K562 (cell line): ENCODE measurements at regions not wholly inside any gene's neighbourhood (a gene's known extent, or its start where the extent isn't known, plus 50 kb on each side); places are given as distances from the start of the nearest gene placed in this dataset.

Source experiments
- CGGBP1 ChIP-seq: fragments of 250-450 bp; sonication (Bioruptor Pico); IDR thresholded peaks from 2 replicates; pipeline ENCODE4 v1.9.0; 2021; ENCODE audit warnings: mild to moderate bottlenecking
- CREM ChIP-seq: IDR thresholded peaks from 2 replicates; pipeline ENCODE4 v1.6.1; 2014; ENCODE audit warnings: antibody characterized with exemption, low read depth
- FOXK1 ChIP-seq: sonication (generic); formaldehyde crosslinking; IDR thresholded peaks from 2 replicates; pipeline ENCODE4 v1.8.0; 2022; ENCODE audit warnings: missing genetic modification reagents, mild to moderate bottlenecking, borderline replicate concordance
- HMGN3 ChIP-seq: IDR thresholded peaks from 2 replicates; pipeline ENCODE4 v1.6.1; 2011; ENCODE audit warnings: borderline replicate concordance, low read depth, mild to moderate bottlenecking, mixed read lengths, low read length; ENCODE audit not compliant: insufficient read length; ENCODE audit errors: extremely low read depth
- NR4A1 ChIP-seq, 2 experiments: fragments of 250-450 bp in 1 of 2; fragments of 450-650 bp in 1 of 2; sonication (Bioruptor Pico) in 1 of 2; IDR thresholded peaks; 2 replicates each; pipeline versions ENCODE4 v1.4.0 to v1.6.1; 2016 to 2020; ENCODE audit warnings: mild to moderate bottlenecking in 2 of 2, missing compliant biosample characterization in 1 of 2, missing genetic modification characterization in 1 of 2, moderate library complexity in 1 of 2
- POLR2AphosphoS2 ChIP-seq: IDR thresholded peaks from 2 replicates; pipeline ENCODE4 v1.6.1; 2012; ENCODE audit warnings: low read length, improper control_type of control experiment
- PREB ChIP-seq: sonication (generic); formaldehyde crosslinking; IDR thresholded peaks from 2 replicates; pipeline ENCODE4 v1.8.1; 2023; ENCODE audit warnings: mild to moderate bottlenecking, missing genetic modification reagents
- PURB ChIP-seq: sonication (generic); formaldehyde crosslinking; IDR thresholded peaks from 2 replicates; pipeline ENCODE4 v1.9.0; 2021; ENCODE audit warnings: low read depth, mild to moderate bottlenecking, missing genetic modification reagents
- RAD21 ChIP-seq, 2 experiments: fragments of 250-450 bp in 1 of 2; fragments of 450-650 bp in 1 of 2; sonication (Bioruptor Pico) in 1 of 2; formaldehyde crosslinking in 1 of 2; IDR thresholded peaks in 1 of 2; conservative IDR thresholded peaks in 1 of 2; 2 replicates each; pipeline versions ENCODE4 v1.4.0 to v1.8.0; 2020 to 2022; ENCODE audit warnings: mild to moderate bottlenecking in 2 of 2, moderate library complexity in 1 of 2
- SMARCE1 ChIP-seq: fragments of 450-650 bp; IDR thresholded peaks from 2 replicates; pipeline ENCODE4 v1.7.1; 2016; ENCODE audit warnings: mild to moderate bottlenecking
- TRIM25 ChIP-seq: fragments of 450-650 bp; IDR thresholded peaks from 2 replicates; pipeline ENCODE4 v1.7.0; 2016; ENCODE audit warnings: borderline replicate concordance
- YY1 ChIP-seq, 3 experiments: IDR thresholded peaks; 2 replicates each; pipeline ENCODE4 v1.6.1; 2011; ENCODE audit warnings: low read length in 2 of 3, mild to moderate bottlenecking in 2 of 3, moderate library complexity in 2 of 3, borderline replicate concordance in 1 of 3, control low read depth in 1 of 3, low read depth in 1 of 3; ENCODE audit not compliant: insufficient read depth in 3 of 3, insufficient replicate concordance in 2 of 3, control insufficient read depth in 1 of 3, insufficient read length in 1 of 3; ENCODE audit errors: extremely low read depth in 1 of 3
- ZNF197 ChIP-seq: fragments of 200-800 bp; sonication (Bioruptor generic); IDR thresholded peaks from 2 replicates; pipeline ENCODE4 v1.6.1; 2016; ENCODE audit warnings: low read depth, missing genetic modification characterization, missing compliant biosample characterization
- ZNF589 ChIP-seq: fragments of 200-800 bp; sonication (Bioruptor generic); IDR thresholded peaks from 2 replicates; pipeline ENCODE4 v1.6.1; 2016; ENCODE audit warnings: low read depth, missing genetic modification characterization, missing compliant biosample characterization
- TF ChIP-seq, protein P1 (sequence below): fragments of 450-650 bp; formaldehyde crosslinking; IDR thresholded peaks from 2 replicates; pipeline ENCODE4 v1.4.0; 2020; ENCODE audit warnings: mild to moderate bottlenecking, mixed read lengths
- TF ChIP-seq, protein P2 (sequence below): sonication (generic); formaldehyde crosslinking; IDR thresholded peaks from 2 replicates; pipeline ENCODE4 v1.8.0; 2022; ENCODE audit warnings: mild to moderate bottlenecking, missing genetic modification reagents

DNA sequence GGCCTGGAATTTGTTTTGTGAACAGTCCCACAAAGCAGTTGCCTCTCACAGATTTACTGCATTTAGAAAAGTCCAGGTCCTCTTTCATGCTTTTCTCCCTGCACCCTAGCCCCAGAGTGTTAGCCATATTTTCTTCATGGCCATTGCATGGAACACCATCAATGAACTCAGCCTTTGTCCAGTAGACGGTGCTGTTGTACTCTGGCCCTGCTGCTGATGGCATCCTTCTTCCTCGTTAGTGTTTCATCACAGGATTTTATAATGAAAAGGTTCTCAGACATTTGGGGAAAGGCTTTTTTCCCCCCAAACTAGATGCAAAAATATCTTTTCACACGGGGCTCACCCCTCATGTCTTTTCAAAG lies 93.0 kb upstream of the SLC25A13 start (continued):
- TF ChIP-seq YY1 (IDR thresholded peaks at IDR 0.05; ENCODE audit: borderline replicate concordance in 1 of 3, control insufficient read depth in 1 of 3, extremely low read depth in 1 of 3, insufficient read depth in 3 of 3, insufficient read length in 1 of 3, insufficient replicate concordance in 2 of 3, low read depth in 1 of 3, low read length in 2 of 3) (peak in 1 of 3 experiments; percentile 73), HMGN3 (no peak), SMARCE1 (no peak), POLR2AphosphoS2 (no peak), PURB (CRISPR knock-in tag) (no peak), ZNF589 (CRISPR knock-in tag) (no peak), RAD21 (CRISPR knock-in tag; conservative IDR thresholded peaks at IDR 0.05 in 1 of 2, IDR thresholded peaks at IDR 0.05 in 1 of 2) (peak; percentile 81 to 83), PREB (CRISPR knock-in tag) (no peak), TRIM25 (no peak), ZNF197 (CRISPR knock-in tag) (no peak), CREM (peak; percentile 23; the same call in 1 of the 2 replicates), NR4A1 (CRISPR knock-in tag; IDR thresholded peaks at IDR 0.05) (no peak), NR4A1 (tag; IDR thresholded peaks at IDR 0.05) (no peak), FOXK1 (CRISPR knock-in tag) (no peak), CGGBP1 (CRISPR knock-in tag) (no peak)
- TF ChIP-seq, protein P1, sequence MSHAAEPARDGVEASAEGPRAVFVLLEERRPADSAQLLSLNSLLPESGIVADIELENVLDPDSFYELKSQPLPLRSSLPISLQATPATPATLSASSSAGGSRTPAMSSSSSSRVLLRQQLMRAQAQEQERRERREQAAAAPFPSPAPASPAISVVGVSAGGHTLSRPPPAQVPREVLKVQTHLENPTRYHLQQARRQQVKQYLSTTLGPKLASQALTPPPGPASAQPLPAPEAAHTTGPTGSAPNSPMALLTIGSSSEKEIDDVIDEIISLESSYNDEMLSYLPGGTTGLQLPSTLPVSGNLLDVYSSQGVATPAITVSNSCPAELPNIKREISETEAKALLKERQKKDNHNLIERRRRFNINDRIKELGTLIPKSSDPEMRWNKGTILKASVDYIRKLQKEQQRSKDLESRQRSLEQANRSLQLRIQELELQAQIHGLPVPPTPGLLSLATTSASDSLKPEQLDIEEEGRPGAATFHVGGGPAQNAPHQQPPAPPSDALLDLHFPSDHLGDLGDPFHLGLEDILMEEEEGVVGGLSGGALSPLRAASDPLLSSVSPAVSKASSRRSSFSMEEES (CRISPR knock-in tag), result no peak
- TF ChIP-seq, protein P2, sequence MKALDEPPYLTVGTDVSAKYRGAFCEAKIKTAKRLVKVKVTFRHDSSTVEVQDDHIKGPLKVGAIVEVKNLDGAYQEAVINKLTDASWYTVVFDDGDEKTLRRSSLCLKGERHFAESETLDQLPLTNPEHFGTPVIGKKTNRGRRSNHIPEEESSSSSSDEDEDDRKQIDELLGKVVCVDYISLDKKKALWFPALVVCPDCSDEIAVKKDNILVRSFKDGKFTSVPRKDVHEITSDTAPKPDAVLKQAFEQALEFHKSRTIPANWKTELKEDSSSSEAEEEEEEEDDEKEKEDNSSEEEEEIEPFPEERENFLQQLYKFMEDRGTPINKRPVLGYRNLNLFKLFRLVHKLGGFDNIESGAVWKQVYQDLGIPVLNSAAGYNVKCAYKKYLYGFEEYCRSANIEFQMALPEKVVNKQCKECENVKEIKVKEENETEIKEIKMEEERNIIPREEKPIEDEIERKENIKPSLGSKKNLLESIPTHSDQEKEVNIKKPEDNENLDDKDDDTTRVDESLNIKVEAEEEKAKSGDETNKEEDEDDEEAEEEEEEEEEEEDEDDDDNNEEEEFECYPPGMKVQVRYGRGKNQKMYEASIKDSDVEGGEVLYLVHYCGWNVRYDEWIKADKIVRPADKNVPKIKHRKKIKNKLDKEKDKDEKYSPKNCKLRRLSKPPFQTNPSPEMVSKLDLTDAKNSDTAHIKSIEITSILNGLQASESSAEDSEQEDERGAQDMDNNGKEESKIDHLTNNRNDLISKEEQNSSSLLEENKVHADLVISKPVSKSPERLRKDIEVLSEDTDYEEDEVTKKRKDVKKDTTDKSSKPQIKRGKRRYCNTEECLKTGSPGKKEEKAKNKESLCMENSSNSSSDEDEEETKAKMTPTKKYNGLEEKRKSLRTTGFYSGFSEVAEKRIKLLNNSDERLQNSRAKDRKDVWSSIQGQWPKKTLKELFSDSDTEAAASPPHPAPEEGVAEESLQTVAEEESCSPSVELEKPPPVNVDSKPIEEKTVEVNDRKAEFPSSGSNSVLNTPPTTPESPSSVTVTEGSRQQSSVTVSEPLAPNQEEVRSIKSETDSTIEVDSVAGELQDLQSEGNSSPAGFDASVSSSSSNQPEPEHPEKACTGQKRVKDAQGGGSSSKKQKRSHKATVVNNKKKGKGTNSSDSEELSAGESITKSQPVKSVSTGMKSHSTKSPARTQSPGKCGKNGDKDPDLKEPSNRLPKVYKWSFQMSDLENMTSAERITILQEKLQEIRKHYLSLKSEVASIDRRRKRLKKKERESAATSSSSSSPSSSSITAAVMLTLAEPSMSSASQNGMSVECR (CRISPR knock-in tag), result no peak
